GOT3 (cell line): ENCODE measurements at regions not wholly inside any gene's neighbourhood (a gene's known extent, or its start where the extent isn't known, plus 50 kb on each side); places are given as distances from the start of the nearest gene placed in this dataset.

ENCODE experiments used
- DNase-seq: peaks from one replicate; lab custom pipeline; 2025; ENCODE audit warnings: mixed read lengths; lab: John Stamatoyannopoulos, UW

DNA sequence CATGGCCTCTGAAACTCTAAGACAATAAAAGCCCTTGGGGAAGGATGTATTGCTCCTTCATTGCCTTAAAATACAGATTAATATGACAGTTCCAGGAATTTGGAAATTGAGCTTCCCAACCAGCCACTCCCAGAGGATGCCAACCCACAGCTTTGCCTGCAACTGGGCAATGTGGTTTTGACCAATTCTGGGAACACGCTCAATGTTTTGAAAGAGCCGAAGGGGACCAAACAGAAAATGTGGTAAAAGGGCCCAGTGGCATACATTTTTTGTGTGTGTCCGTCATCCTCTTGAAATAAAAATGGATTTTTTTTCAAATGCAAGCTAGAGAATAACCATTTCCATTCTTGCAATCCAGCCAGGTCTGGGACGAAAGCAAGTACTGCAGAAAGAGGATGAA, 88.3 kb upstream of the PLEKHG7 start:
- peak; percentile 15 for DNase-seq

GRCh38 chr12:92614001-92614400, 88.8 kb upstream of the PLEKHG7 start:
- DNase-seq = no peak

- no peak for DNase-seq
These were observed 90.2 kb upstream of the PLEKHG7 start for GRCh38 chr12:92612611-92613010.

- DNase-seq = no peak
These were observed 94.4 kb upstream of the PLEKHG7 start for GRCh38 chr12:92608151-92609091.

- DNase-seq = no peak
These were observed 95.8 kb upstream of the PLEKHG7 start for GRCh38 chr12:92606956-92607355.

DNA sequence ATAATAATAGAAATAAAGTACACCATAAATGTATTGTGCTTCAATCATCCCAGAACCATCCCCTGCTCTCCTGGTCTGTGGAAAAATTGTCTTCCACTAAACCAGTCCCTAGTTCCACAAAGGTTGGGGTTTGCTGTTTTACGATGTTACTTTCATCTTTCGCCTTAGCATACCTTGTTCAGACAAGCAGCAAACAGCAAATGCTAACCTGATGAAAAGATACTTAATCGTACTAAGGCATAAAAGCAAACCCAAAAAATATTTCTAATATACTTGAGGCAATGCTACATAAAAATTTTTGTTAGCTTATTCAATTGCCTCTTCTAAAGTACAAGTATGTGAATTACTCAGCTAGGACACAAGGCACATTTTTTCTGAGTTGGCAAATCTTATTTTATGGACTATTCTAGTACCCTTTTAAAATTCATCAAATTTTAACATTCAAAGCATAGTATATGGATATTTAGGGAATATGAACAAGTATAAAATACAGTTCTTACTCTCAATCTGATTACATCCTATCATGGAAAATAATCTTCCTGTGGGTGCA, 97.1 kb upstream of the PLEKHG7 start:
- no peak for DNase-seq

GRCh38 chr12:92604786-92605185, 98.0 kb upstream of the PLEKHG7 start:
- DNase-seq = no peak

DNA sequence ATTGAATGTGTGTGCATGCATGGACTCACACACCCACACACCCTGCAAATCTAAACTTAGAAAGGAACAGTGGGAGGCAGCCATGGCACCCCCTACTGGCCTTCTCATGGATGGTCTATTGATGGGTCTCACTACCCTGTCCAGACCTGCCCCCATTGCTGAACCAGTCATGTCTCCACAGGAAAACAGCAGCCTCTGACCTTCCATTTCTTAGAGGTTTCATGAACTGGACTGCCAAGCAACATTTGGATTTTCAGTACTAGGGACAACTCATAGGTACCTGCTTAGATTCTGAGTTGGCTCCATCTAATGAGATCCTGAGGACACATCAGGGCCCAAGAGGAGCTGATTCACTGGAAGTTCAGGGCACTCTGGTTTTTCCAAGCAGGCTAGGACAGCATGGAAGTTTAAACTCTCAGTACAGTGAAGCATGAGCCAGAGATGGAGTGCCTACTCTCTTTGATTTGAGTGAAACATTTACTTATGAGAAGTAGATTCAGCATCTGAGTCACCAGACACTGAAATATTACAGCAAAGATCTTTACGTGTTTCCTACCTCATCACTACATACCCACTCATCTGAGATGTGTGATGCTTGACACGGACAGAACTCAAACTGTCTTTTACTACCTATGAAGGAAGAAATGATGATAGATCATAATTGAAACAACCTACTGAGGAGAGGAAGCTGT, 98.9 kb upstream of the PLEKHG7 start:
- no peak for DNase-seq

- no peak for DNase-seq
These were observed 99.7 kb upstream of the PLEKHG7 start for GRCh38 chr12:92602930-92603623.

DNA sequence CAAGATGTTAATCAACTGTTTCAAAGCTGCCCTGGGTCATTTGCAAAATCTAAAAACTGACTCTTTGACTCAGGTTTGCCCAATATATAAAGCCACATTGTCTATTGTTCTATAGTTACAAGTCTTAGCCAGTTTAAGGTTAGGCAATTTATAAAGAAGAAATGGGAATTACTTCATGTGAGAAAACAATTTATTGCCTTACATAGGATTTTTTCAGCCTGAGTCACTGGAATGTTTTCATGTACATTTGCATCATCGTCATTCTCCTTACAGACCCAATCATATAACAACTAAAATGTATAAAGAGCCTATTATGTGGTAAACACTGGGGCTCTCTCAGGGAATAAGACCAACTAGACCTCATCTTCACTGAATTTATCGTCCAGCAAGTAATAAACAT, 100.3 kb upstream of the PLEKHG7 start:
- DNase-seq = no peak

GRCh38 chr12:92601680-92602079, 101.1 kb upstream of the PLEKHG7 start:
- DNase-seq = no peak

- DNase-seq = no peak
These were observed 101.6 kb upstream of the PLEKHG7 start for GRCh38 chr12:92601176-92601575.

DNA sequence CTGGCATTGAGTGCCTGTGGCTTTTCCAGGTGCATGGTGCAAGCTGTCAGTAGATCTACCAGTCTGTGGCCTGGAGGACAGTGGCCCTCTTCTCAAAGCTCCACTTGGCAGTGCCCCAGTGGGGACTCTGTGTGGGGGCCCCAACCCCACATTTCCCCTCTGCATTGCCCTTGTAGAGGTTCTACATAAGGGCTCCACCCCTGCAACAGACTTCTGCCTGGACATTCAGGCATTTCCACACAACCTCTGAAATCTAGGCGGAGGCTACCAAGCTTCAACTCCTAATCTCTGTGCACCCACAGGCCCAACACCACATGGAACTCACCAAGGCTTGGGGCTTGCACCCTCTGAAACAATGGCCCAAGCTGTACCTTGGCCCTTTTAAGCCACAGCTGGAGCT, 102.7 kb upstream of the PLEKHG7 start:
- DNase-seq = no peak

DNA sequence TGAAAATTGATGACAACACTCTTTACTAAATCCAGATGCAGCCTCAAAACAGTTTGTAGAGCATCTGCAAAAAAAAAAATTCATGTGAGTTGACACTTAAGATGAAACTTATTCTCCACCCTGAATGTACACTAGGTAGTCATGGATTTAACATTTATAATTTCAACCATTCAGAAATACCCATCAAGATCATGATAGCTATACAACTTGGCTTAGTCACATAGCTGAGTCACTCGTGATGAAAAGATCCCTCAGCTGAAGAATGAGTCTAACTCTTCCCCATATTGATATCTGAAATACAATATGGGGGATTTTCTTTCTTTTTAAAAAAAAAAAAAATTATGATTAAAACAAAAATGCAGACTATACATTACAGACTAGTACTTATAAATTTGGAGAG, 104.8 kb upstream of the PLEKHG7 start:
- no peak for DNase-seq

GRCh38 chr12:92597118-92597517, 105.7 kb upstream of the PLEKHG7 start:
- no peak for DNase-seq

DNA sequence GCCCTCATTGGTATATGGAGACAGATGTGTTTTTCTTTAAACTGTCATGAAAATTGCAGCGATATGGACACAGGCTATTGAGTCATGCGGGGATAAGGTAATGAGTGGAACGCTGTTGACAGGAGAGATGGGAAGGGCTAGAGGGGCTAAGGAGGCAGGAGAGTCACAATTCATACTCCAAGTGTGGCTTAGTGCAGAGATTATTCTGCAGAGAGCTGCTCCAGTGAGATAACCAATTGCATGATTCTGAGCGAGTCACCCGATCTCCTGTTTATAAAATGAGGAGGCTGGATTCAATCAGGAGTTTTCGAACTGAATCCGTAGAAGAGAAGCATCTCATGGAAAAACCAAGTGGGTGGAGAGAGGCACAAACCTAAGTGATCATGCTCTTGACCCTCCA, 106.4 kb upstream of the PLEKHG7 start:
- DNase-seq = no peak

GRCh38 chr12:92595663-92596062, 107.1 kb upstream of the PLEKHG7 start:
- DNase-seq = no peak

- DNase-seq = no peak
These were observed 108.9 kb upstream of the PLEKHG7 start for GRCh38 chr12:92593734-92594402.

GRCh38 chr12:92585115-92585727, 117.6 kb upstream of the PLEKHG7 start:
- DNase-seq = no peak

- no peak for DNase-seq
These were observed 118.9 kb upstream of the PLEKHG7 start for GRCh38 chr12:92583910-92584309.

GRCh38 chr12:92582893-92583292, 119.9 kb upstream of the PLEKHG7 start:
- no peak for DNase-seq
